HepG2 (cell line): ENCODE measurements at regions not wholly inside any gene's neighbourhood (a gene's known extent, or its start where the extent isn't known, plus 50 kb on each side); places are given as distances from the start of the nearest gene placed in this dataset.

Experiments
- ATF3 ChIP-seq: sonication (generic); formaldehyde crosslinking; IDR thresholded peaks from 2 replicates; pipeline ENCODE4 v1.4.0; 2020; ENCODE audit warnings: missing genetic modification reagents
- CCDC6 ChIP-seq: sonication (generic); formaldehyde crosslinking; IDR thresholded peaks from 2 replicates; pipeline ENCODE4 v1.8.1; 2022; ENCODE audit warnings: mild to moderate bottlenecking, missing genetic modification reagents, moderate library complexity
- GABPA ChIP-seq, 2 experiments: IDR thresholded peaks; 2 replicates each; pipeline ENCODE4 v1.6.1; 2011 to 2016; ENCODE audit warnings: low read depth in 2 of 2, low read length in 1 of 2, missing biosample characterization in 1 of 2, missing genetic modification characterization in 1 of 2
- NCOA5 ChIP-seq: sonication (generic); formaldehyde crosslinking; IDR thresholded peaks from 2 replicates; pipeline ENCODE4 v1.4.0; 2020; ENCODE audit warnings: missing genetic modification reagents
- NFIC ChIP-seq: IDR thresholded peaks from 2 replicates; pipeline ENCODE4 v1.6.1; 2012; ENCODE audit warnings: mild to moderate bottlenecking, low read length, inconsistent platforms
- SUZ12 ChIP-seq: fragments of 150-350 bp; IDR thresholded peaks from 2 replicates; pipeline ENCODE4 v1.6.1; 2014; ENCODE audit warnings: low read depth, low read length
- YY1 ChIP-seq: IDR thresholded peaks from 2 replicates; pipeline ENCODE4 v1.6.1; 2011; ENCODE audit warnings: low read length, low read depth, moderate library complexity, mild to moderate bottlenecking; ENCODE audit not compliant: insufficient read depth, insufficient replicate concordance
- ZBTB33 ChIP-seq: sonication (generic); formaldehyde crosslinking; IDR thresholded peaks from 2 replicates; pipeline ENCODE4 v1.4.0; 2020; ENCODE audit warnings: missing genetic modification reagents
- ZFP36 ChIP-seq: fragments of 150-350 bp; IDR thresholded peaks from 2 replicates; pipeline ENCODE4 v1.6.1; 2018; ENCODE audit warnings: borderline replicate concordance, low read length, low read depth; ENCODE audit not compliant: partially characterized antibody
- ZNF704 ChIP-seq: sonication (generic); formaldehyde crosslinking; IDR thresholded peaks from 2 replicates; pipeline ENCODE4 v1.8.1; 2023; ENCODE audit warnings: mild to moderate bottlenecking, inconsistent platforms, moderate library complexity, missing genetic modification reagents, borderline replicate concordance
- ZSCAN30 ChIP-seq: sonication (generic); formaldehyde crosslinking; IDR thresholded peaks from 2 replicates; pipeline ENCODE4 v1.5.0; 2020; ENCODE audit warnings: mild to moderate bottlenecking, missing genetic modification reagents
- TF ChIP-seq, protein P1 (sequence below): sonication (generic); formaldehyde crosslinking; IDR thresholded peaks from 2 replicates; pipeline ENCODE4 v1.5.0; 2020; ENCODE audit warnings: mild to moderate bottlenecking, missing genetic modification reagents, moderate library complexity
- TF ChIP-seq, protein P2 (sequence below): sonication (generic); formaldehyde crosslinking; conservative IDR thresholded peaks from 2 replicates; pipeline ENCODE4 v1.4.0; 2020; ENCODE audit warnings: missing genetic modification reagents
- TF ChIP-seq, protein P3 (sequence below): sonication (generic); formaldehyde crosslinking; IDR thresholded peaks from 2 replicates; pipeline ENCODE4 v1.5.1; 2020; ENCODE audit warnings: mild to moderate bottlenecking, missing genetic modification reagents

GRCh38 chr12:86389949-86390348 lies 133.8 kb upstream of the MGAT4C start:
- TF ChIP-seq YY1 (no peak), ATF3 (CRISPR knock-in tag) (no peak), ZFP36 (no peak), CCDC6 (CRISPR knock-in tag) (no peak), NCOA5 (CRISPR knock-in tag) (no peak), ZBTB33 (CRISPR knock-in tag) (no peak), NFIC (no peak), ZSCAN30 (CRISPR knock-in tag) (no peak), GABPA (IDR thresholded peaks at IDR 0.05; ENCODE audit: low read depth, low read length) (no peak), GABPA (CRISPR knock-in tag; IDR thresholded peaks at IDR 0.05; ENCODE audit: low read depth) (no peak), SUZ12 (no peak), ZNF704 (no peak)
- TF ChIP-seq, protein P1, sequence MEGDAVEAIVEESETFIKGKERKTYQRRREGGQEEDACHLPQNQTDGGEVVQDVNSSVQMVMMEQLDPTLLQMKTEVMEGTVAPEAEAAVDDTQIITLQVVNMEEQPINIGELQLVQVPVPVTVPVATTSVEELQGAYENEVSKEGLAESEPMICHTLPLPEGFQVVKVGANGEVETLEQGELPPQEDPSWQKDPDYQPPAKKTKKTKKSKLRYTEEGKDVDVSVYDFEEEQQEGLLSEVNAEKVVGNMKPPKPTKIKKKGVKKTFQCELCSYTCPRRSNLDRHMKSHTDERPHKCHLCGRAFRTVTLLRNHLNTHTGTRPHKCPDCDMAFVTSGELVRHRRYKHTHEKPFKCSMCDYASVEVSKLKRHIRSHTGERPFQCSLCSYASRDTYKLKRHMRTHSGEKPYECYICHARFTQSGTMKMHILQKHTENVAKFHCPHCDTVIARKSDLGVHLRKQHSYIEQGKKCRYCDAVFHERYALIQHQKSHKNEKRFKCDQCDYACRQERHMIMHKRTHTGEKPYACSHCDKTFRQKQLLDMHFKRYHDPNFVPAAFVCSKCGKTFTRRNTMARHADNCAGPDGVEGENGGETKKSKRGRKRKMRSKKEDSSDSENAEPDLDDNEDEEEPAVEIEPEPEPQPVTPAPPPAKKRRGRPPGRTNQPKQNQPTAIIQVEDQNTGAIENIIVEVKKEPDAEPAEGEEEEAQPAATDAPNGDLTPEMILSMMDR: no peak
- TF ChIP-seq, protein P2, sequence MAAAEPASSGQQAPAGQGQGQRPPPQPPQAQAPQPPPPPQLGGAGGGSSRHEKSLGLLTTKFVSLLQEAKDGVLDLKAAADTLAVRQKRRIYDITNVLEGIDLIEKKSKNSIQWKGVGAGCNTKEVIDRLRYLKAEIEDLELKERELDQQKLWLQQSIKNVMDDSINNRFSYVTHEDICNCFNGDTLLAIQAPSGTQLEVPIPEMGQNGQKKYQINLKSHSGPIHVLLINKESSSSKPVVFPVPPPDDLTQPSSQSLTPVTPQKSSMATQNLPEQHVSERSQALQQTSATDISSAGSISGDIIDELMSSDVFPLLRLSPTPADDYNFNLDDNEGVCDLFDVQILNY: no peak
- TF ChIP-seq, protein P3, sequence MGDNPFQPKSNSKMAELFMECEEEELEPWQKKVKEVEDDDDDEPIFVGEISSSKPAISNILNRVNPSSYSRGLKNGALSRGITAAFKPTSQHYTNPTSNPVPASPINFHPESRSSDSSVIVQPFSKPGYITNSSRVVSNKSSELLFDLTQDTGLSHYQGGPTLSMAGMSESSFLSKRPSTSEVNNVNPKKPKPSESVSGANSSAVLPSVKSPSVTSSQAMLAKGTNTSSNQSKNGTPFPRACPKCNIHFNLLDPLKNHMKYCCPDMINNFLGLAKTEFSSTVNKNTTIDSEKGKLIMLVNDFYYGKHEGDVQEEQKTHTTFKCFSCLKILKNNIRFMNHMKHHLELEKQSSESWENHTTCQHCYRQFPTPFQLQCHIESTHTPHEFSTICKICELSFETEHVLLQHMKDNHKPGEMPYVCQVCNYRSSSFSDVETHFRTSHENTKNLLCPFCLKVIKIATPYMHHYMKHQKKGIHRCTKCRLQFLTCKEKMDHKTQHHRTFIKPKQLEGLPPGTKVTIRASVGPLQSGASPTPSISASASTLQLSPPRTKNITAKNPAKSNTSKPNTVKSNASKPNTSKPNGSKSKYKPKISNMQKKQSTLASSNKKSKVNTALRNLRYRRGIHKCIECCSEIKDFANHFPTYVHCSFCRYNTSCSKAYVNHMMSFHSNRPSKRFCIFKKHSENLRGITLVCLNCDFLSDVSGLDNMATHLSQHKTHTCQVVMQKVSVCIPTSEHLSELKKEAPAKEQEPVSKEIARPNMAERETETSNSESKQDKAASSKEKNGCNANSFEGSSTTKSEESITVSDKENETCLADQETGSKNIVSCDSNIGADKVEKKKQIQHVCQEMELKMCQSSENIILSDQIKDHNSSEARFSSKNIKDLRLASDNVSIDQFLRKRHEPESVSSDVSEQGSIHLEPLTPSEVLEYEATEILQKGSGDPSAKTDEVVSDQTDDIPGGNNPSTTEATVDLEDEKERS (CRISPR knock-in tag): no peak
